Keratinocyte (primary cell): ENCODE measurements at regions not wholly inside any gene's neighbourhood (a gene's known extent, or its start where the extent isn't known, plus 50 kb on each side); places are given as distances from the start of the nearest gene placed in this dataset.

Experiments used
- DNase-seq: peaks from one replicate; pipeline ENCODE4 v3.0.0-alpha.2; 2011; ENCODE audit warnings: low read depth, missing footprints, low spot score
- FAIRE-seq: peaks from 2 replicates; lab custom pipeline; 2011; peaks lifted over from hg19 to GRCh38; lab: Jason Lieb, UNC
- H2AFZ ChIP-seq: 2 replicates; pipeline ENCODE4 v1.6.0; 2012; ENCODE audit warnings: low read length, control low read depth, inconsistent platforms; ENCODE audit not compliant: control insufficient read depth
- H3K27ac ChIP-seq: 2 replicates; pipeline ENCODE4 v1.5.1; 2011; ENCODE audit warnings: low read length; ENCODE audit not compliant: control insufficient read depth, insufficient read depth
- H3K27me3 ChIP-seq: 3 replicates; pipeline ENCODE4 v1.6.0; 2011; ENCODE audit warnings: low read length; ENCODE audit not compliant: control insufficient read depth, insufficient read depth; ENCODE audit errors: extremely low read depth
- H3K36me3 ChIP-seq, 2 experiments: 2 replicates in 1 of 2; 3 replicates in 1 of 2; pipeline ENCODE4 v1.5.1; 2011; ENCODE audit warnings: low read length in 2 of 2, mild to moderate bottlenecking in 1 of 2; ENCODE audit not compliant: control insufficient read depth in 2 of 2, insufficient read depth in 2 of 2; ENCODE audit errors: extremely low read depth in 1 of 2
- H3K4me1 ChIP-seq: 3 replicates; pipeline ENCODE4 v1.5.1; 2011; ENCODE audit warnings: low read length; ENCODE audit not compliant: control insufficient read depth, insufficient read depth; ENCODE audit errors: extremely low read depth
- H3K4me2 ChIP-seq: 3 replicates; pipeline ENCODE4 v1.6.0; 2011; ENCODE audit warnings: low read depth, low read length; ENCODE audit not compliant: control insufficient read depth, insufficient read depth; ENCODE audit errors: extremely low read depth
- H3K4me3 ChIP-seq, 3 experiments: fragments of 200-600 bp in 1 of 3; sonication (generic) in 1 of 3; 2 replicates in 2 of 3; 3 replicates in 1 of 3; pipeline ENCODE4 v1.5.1; 2011 to 2016; ENCODE audit warnings: low read length in 3 of 3, mild to moderate bottlenecking in 3 of 3, control low read depth in 2 of 3, inconsistent platforms in 1 of 3, low read depth in 1 of 3, mixed read lengths in 1 of 3, mixed run types in 1 of 3, moderate library complexity in 1 of 3; ENCODE audit not compliant: control insufficient read depth in 2 of 3, insufficient read depth in 2 of 3; ENCODE audit errors: extremely low read depth in 1 of 3
- H3K79me2 ChIP-seq: 2 replicates; pipeline ENCODE4 v1.6.0; 2012; ENCODE audit warnings: low read length; ENCODE audit not compliant: control insufficient read depth, insufficient read depth
- H3K9ac ChIP-seq: 3 replicates; pipeline ENCODE4 v1.6.0; 2011; ENCODE audit warnings: low read length; ENCODE audit not compliant: control insufficient read depth, insufficient read depth; ENCODE audit errors: extremely low read depth
- H3K9me1 ChIP-seq: 3 replicates; pipeline ENCODE4 v1.6.0; 2011; ENCODE audit warnings: low read length; ENCODE audit not compliant: control insufficient read depth, insufficient read depth; ENCODE audit errors: extremely low read depth
- H3K9me3 ChIP-seq: 2 replicates; pipeline ENCODE4 v1.5.1; 2012; ENCODE audit warnings: low read depth, low read length; ENCODE audit not compliant: control insufficient read depth
- H4K20me1 ChIP-seq: 3 replicates; pipeline ENCODE4 v1.6.0; 2011; ENCODE audit warnings: low read length; ENCODE audit not compliant: control insufficient read depth, insufficient read depth; ENCODE audit errors: extremely low read depth
- CTCF ChIP-seq, 3 experiments: IDR thresholded peaks in 1 of 3; conservative IDR thresholded peaks in 1 of 3; optimal IDR thresholded peaks in 1 of 3; 2 replicates in 2 of 3; 3 replicates in 1 of 3; pipeline versions ENCODE3 to v1.5.1; 2011; ENCODE audit warnings: low read length in 3 of 3, mild to moderate bottlenecking in 3 of 3, moderate library complexity in 2 of 3, control low read depth in 1 of 3, inconsistent platforms in 1 of 3; ENCODE audit not compliant: insufficient read depth in 2 of 3; ENCODE audit errors: extremely low read depth in 1 of 3
- EZH2 ChIP-seq: IDR thresholded peaks from one replicate; pipeline ENCODE4 v1.6.1; 2012; ENCODE audit warnings: inconsistent platforms, mild to moderate bottlenecking, low read length, moderate library complexity
- dilution Hi-C: fragments of 300-500 bp; cut with MboI; formaldehyde crosslinking; loops from one replicate; pipeline ENCODE4 v1.7.0; 2020; ENCODE audit warnings: low sequenced_read_pairs; ENCODE audit not compliant: extremely low pct_ligation_motif_present

GRCh38 chr5:113800686-113801085 is 287.2 kb downstream of the YTHDC2 start:
- no peak overlapping the region for H2AFZ ChIP-seq
- H3K27ac ChIP-seq: no peak overlapping the region
- no peaks in the 10 kb centered on the region for H3K36me3 ChIP-seq
- dilution Hi-C loops: no loop called here
- H3K9me1 ChIP-seq: no peaks in the 10 kb centered on the region
- no peaks in the 10 kb centered on the region for H3K79me2 ChIP-seq
- no peaks in the 10 kb centered on the region for H4K20me1 ChIP-seq
- H3K4me3 ChIP-seq: no peak overlapping the region
- no peak overlapping the region for H3K4me2 ChIP-seq
- H3K9ac ChIP-seq: no peak overlapping the region
- no peak for TF ChIP-seq EZH2
- TF ChIP-seq CTCF (optimal IDR thresholded peaks at IDR 0.05 in 1 of 3, IDR thresholded peaks at IDR 0.05 in 1 of 3, conservative IDR thresholded peaks at IDR 0.05 in 1 of 3; ENCODE audit: extremely low read depth in 1 of 3, insufficient read depth in 2 of 3, low read length in 3 of 3): no peak
- no peak for DNase-seq
- H3K27me3 ChIP-seq: no peaks in the 10 kb centered on the region
- H3K9me3 ChIP-seq: no peaks in the 10 kb centered on the region
- no peaks in the 10 kb centered on the region for H3K4me1 ChIP-seq
- no peak for FAIRE-seq

- H3K9me3 ChIP-seq: no peaks in the 10 kb centered on the region
- H3K4me1 ChIP-seq: peaks cover 3% of the 10 kb centered on the region
- peak in 2 of 3 experiments; percentile 11 to 12 for TF ChIP-seq CTCF (optimal IDR thresholded peaks at IDR 0.05 in 1 of 3, IDR thresholded peaks at IDR 0.05 in 1 of 3, conservative IDR thresholded peaks at IDR 0.05 in 1 of 3; ENCODE audit: extremely low read depth in 1 of 3, insufficient read depth in 2 of 3, low read length in 3 of 3)
- no peak for TF ChIP-seq EZH2
- no peaks in the 10 kb centered on the region for H3K27me3 ChIP-seq
- H2AFZ ChIP-seq: no peak overlapping the region
- no peak overlapping the region for H3K4me3 ChIP-seq
- H3K9me1 ChIP-seq: no peaks in the 10 kb centered on the region
- no peaks in the 10 kb centered on the region for H3K36me3 ChIP-seq
- H4K20me1 ChIP-seq: no peaks in the 10 kb centered on the region
- H3K27ac ChIP-seq: no peak overlapping the region
- H3K9ac ChIP-seq: no peak overlapping the region
- FAIRE-seq (no peak), DNase-seq (no peak)
- H3K4me2 ChIP-seq: no peak overlapping the region
- dilution Hi-C loops: no loop called here
- H3K79me2 ChIP-seq: no peaks in the 10 kb centered on the region
Measured at GRCh38 chr5:113804264-113804663, 290.8 kb downstream of the YTHDC2 start.
